ENCODE measurements at regions not wholly inside any gene's neighbourhood (a gene's known extent, or its start where the extent isn't known, plus 50 kb on each side); places are given as distances from the start of the nearest gene placed in this dataset.

DNA sequence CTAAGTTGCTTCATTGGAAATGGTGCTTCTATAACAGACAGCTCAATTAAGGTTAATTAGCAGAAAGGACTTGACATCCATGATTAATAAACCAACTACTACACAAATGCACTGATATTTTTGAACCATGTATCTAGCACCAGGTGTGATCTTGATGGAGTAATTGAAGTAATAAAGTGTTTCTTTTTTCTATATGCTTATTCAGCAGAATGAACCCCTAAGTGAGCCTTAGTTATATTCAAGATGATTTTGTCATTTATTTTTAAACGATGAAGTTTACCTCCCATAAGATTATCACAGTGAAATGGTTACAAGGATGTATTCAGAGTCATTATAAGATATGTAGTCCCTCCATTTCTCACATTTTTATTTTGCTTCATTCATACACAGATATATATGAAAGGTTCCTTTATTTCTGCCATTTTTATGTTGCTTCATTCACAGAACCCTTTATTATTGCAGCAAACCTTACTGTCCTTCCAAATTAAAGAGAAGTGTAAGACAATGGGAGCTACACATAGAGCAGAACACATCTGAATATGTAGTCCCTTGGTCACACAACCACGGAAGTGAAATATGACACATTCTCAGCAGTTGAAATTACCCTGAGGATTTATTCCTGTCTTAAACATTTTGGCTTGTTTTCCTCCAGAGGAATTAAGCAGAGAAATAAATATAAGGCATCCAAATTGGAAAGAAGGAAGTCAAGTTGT is 295.0 kb downstream of the RAP2B start:
- TF ChIP-seq, protein P1, sequence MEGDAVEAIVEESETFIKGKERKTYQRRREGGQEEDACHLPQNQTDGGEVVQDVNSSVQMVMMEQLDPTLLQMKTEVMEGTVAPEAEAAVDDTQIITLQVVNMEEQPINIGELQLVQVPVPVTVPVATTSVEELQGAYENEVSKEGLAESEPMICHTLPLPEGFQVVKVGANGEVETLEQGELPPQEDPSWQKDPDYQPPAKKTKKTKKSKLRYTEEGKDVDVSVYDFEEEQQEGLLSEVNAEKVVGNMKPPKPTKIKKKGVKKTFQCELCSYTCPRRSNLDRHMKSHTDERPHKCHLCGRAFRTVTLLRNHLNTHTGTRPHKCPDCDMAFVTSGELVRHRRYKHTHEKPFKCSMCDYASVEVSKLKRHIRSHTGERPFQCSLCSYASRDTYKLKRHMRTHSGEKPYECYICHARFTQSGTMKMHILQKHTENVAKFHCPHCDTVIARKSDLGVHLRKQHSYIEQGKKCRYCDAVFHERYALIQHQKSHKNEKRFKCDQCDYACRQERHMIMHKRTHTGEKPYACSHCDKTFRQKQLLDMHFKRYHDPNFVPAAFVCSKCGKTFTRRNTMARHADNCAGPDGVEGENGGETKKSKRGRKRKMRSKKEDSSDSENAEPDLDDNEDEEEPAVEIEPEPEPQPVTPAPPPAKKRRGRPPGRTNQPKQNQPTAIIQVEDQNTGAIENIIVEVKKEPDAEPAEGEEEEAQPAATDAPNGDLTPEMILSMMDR (IDR thresholded peaks at IDR 0.05): no peak
- Histone ChIP-seq H3K27me3 (ENCODE audit: low read depth) (no peaks in the 10 kb centered on the region), H3K27ac (no peak overlapping the region), H3K4me1 (no peaks in the 10 kb centered on the region), H3K4me3 (no peak overlapping the region), H3K36me3 (no peaks in the 10 kb centered on the region), H3K9me3 (no peaks in the 10 kb centered on the region)
- DNase-seq (no peak), ATAC-seq (no peak)
- intact Hi-C loops (cut with DNase I): no loop called here

DNA sequence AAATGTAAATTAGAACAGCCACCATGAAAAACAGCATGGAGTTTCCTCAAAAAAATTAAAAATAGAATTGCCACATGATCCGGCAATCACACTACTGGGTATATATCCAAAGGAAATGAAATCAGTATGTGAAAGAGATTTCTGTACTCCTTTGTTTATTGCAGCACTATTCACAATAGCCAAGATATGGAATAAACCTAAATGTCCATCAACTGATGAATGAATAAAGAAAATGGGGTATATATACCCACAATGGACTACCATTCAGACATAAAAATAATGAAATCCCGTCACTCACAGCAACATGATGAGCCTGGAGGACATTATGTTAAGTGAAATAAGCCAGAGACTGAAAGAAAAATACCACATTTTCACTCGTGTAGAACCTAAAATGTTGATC is 296.9 kb downstream of the RAP2B start:
- ATAC-seq: no peak
- TF ChIP-seq, protein P1 (IDR thresholded peaks at IDR 0.05): no peak
- H3K4me1 ChIP-seq: no peaks in the 10 kb centered on the region
- no peak overlapping the region for H3K4me3 ChIP-seq
- no peak overlapping the region for H3K27ac ChIP-seq
- no peak for DNase-seq
- no peaks in the 10 kb centered on the region for H3K27me3 ChIP-seq (ENCODE audit: low read depth)
- intact Hi-C loops (cut with DNase I): no loop called here
- no peaks in the 10 kb centered on the region for H3K9me3 ChIP-seq
- no peaks in the 10 kb centered on the region for H3K36me3 ChIP-seq

- Histone ChIP-seq H3K4me3 (no peak overlapping the region), H3K27ac (no peak overlapping the region), H3K9me3 (no peaks in the 10 kb centered on the region), H3K27me3 (ENCODE audit: low read depth) (no peaks in the 10 kb centered on the region), H3K4me1 (no peaks in the 10 kb centered on the region), H3K36me3 (no peaks in the 10 kb centered on the region)
- ATAC-seq (no peak), DNase-seq (no peak)
- TF ChIP-seq, protein P1 (IDR thresholded peaks at IDR 0.05): no peak
- intact Hi-C loops (cut with DNase I): no loop called here
Measured at GRCh38 chr3:153462545-153462944, 300.5 kb downstream of the RAP2B start.

DNA sequence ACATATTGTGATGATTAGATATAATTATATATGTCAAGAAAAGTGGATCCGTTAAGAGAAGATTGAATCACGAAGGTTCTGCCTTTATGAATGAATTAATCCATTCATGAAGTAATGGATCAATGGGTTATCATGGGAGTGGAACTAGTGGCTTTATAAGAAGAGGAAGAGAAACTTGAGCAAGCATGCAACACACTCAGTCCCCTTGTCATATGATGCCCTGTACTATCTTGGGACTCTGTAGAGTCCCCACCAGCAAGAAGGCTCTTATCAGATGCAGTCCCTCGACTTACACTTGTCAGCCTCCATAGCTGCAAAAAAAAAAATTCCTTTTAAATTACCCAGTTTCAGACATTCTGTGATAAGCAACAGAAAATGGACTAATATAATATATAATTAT is 301.9 kb downstream of the RAP2B start:
- TF ChIP-seq, protein P1 (IDR thresholded peaks at IDR 0.05): no peak
- Histone ChIP-seq H3K36me3 (no peaks in the 10 kb centered on the region), H3K9me3 (no peaks in the 10 kb centered on the region), H3K27ac (no peak overlapping the region), H3K27me3 (ENCODE audit: low read depth) (no peaks in the 10 kb centered on the region), H3K4me3 (no peak overlapping the region), H3K4me1 (no peaks in the 10 kb centered on the region)
- ATAC-seq (no peak), DNase-seq (no peak)
- intact Hi-C loops (cut with DNase I): no loop called here

DNA sequence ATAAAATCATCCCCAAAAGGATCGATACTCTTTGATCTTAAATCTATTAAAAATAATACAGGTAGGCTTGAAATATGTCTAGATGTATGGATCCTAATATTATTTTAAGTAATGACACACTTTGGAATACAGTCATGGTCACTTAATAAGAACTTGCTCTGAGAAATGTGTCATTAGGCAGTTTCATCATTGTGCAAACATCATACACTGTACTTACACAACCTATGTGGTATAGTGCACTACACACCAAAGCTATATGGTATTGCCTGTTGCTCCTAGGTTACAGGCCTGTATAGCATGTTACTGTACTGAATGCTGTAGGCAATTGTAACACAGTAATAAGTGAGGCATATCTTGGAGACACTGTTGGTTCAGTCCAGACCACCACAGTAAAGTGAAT is 307.1 kb downstream of the RAP2B start:
- Histone ChIP-seq H3K4me1 (no peaks in the 10 kb centered on the region), H3K9me3 (no peaks in the 10 kb centered on the region), H3K4me3 (no peak overlapping the region), H3K27me3 (ENCODE audit: low read depth) (no peaks in the 10 kb centered on the region), H3K36me3 (no peaks in the 10 kb centered on the region), H3K27ac (no peak overlapping the region)
- TF ChIP-seq, protein P1 (IDR thresholded peaks at IDR 0.05): no peak
- intact Hi-C loops (cut with DNase I): no loop called here
- no peak for DNase-seq
- no peak for ATAC-seq
